NCI-H69 (cell line): ENCODE measurements at regions not wholly inside any gene's neighbourhood (a gene's known extent, or its start where the extent isn't known, plus 50 kb on each side); places are given as distances from the start of the nearest gene placed in this dataset.
"Not testable (repeated sequence)": the region's sequence is repeated elsewhere in the genome, so short reads cannot be mapped to it uniquely, and the experiment has no call there.

Experiments used
- DNase-seq: peaks from one replicate; lab custom pipeline; 2025; lab: John Stamatoyannopoulos, UW

GRCh38 chr15:49706805-49707204, 86.0 kb downstream of the DTWD1 start:
- DNase-seq: no peak

GRCh38 chr15:49707598-49707997, 86.8 kb downstream of the DTWD1 start:
- no peak for DNase-seq

- DNase-seq: no peak
Measured at GRCh38 chr15:49709646-49710214, 88.9 kb downstream of the DTWD1 start.

GRCh38 chr15:49712162-49712561, 91.3 kb downstream of the DTWD1 start:
- DNase-seq: no peak

- peak; percentile 29 for DNase-seq
Measured at GRCh38 chr15:49712846-49713450, 92.1 kb downstream of the DTWD1 start.

- no peak for DNase-seq
Measured at GRCh38 chr15:49715211-49715610, 94.4 kb downstream of the DTWD1 start.

- no peak for DNase-seq
Measured at GRCh38 chr15:49715701-49716100, 94.9 kb downstream of the DTWD1 start.

- DNase-seq: no peak
Measured at GRCh38 chr15:49718234-49718633, 97.4 kb downstream of the DTWD1 start.

- no peak for DNase-seq
Measured at GRCh38 chr15:49718846-49719245, 98.0 kb downstream of the DTWD1 start.

- DNase-seq: no peak
Measured at GRCh38 chr15:49720261-49720660, 99.4 kb downstream of the DTWD1 start.

- DNase-seq: no peak
Measured at GRCh38 chr15:49721091-49721490, 100.2 kb downstream of the DTWD1 start.

GRCh38 chr15:49721621-49722020, 100.8 kb downstream of the DTWD1 start:
- DNase-seq: no peak

- DNase-seq: no peak
Measured at GRCh38 chr15:49723981-49724380, 103.1 kb downstream of the DTWD1 start.

- peak; percentile 30 for DNase-seq
Measured at GRCh38 chr15:49731187-49732099, 110.6 kb downstream of the DTWD1 start.

GRCh38 chr15:49732109-49732508, 111.3 kb downstream of the DTWD1 start:
- not testable (repeated sequence) for DNase-seq

GRCh38 chr15:49734089-49734488, 113.2 kb downstream of the DTWD1 start:
- peak; percentile 64 for DNase-seq

- DNase-seq: peak; percentile 92
Measured at GRCh38 chr15:49734831-49735508, 114.1 kb downstream of the DTWD1 start.

GRCh38 chr15:49737127-49737526, 116.3 kb downstream of the DTWD1 start:
- DNase-seq: no peak

- DNase-seq: peak; percentile 67
Measured at GRCh38 chr15:49741712-49742111, 120.9 kb downstream of the DTWD1 start.

- DNase-seq: no peak
Measured at GRCh38 chr15:49742381-49742780, 121.5 kb downstream of the DTWD1 start.

- DNase-seq: no peak
Measured at GRCh38 chr15:49747340-49747739, 126.5 kb downstream of the DTWD1 start.

GRCh38 chr15:49748791-49749190, 127.9 kb downstream of the DTWD1 start:
- peak; percentile 34 for DNase-seq
